ENCODE measurements at regions not wholly inside any gene's neighbourhood (a gene's known extent, or its start where the extent isn't known, plus 50 kb on each side); places are given as distances from the start of the nearest gene placed in this dataset.

GRCh38 chr2:14306268-14306861 lies 326.2 kb upstream of the LRATD1 start:
- no peak for DNase-seq

GRCh38 chr2:14313341-14313740 lies 319.2 kb upstream of the LRATD1 start:
- no peak for DNase-seq

GRCh38 chr2:14316594-14316993 lies 315.9 kb upstream of the LRATD1 start:
- no peak for DNase-seq

DNA sequence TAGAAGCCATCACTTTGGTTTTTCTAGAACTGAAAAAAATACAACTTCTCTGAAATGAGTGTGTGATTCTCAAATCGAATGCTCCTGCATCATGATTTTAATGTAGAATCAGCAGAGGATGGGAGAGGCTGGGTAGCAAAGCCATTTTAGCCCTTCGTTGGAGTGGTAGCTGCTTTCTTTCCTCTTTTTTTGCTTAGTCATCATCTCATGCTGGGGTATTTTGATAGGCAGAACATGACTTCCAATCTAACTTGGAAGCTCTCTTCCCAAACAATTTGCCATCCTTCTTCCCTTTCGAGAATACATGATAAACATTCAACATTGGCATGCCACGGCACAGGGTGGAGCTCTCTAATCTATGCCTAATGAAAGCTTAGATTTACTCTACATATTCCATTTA lies 311.2 kb upstream of the LRATD1 start:
- no peak for DNase-seq

DNA sequence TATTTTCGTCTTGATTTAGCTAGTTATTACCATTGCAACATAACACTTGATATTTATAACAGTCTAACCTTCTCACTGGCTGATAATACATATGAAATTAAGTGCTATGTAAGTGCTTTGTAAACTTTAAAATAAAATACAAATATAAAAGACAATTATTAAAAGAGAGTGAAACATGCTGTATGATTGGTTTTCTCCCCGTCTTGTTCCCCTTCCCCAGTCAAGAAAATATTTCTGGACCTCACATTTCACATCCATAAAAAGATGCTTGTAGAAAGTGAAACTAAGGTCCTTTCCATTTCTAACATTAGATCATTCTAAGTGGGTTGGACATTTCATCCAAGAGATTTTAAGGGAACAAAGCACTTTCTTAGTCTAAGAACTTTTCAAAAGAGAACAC lies 310.2 kb upstream of the LRATD1 start:
- DNase-seq = no peak

GRCh38 chr2:14324308-14324707 lies 308.2 kb upstream of the LRATD1 start:
- DNase-seq = no peak

- DNase-seq = no peak
Measured at GRCh38 chr2:14330884-14331283, 301.6 kb upstream of the LRATD1 start.

- no peak for DNase-seq
Measured at GRCh38 chr2:14336759-14337382, 295.6 kb upstream of the LRATD1 start.

- no peak for DNase-seq
Measured at GRCh38 chr2:14340703-14341102, 291.8 kb upstream of the LRATD1 start.

DNA sequence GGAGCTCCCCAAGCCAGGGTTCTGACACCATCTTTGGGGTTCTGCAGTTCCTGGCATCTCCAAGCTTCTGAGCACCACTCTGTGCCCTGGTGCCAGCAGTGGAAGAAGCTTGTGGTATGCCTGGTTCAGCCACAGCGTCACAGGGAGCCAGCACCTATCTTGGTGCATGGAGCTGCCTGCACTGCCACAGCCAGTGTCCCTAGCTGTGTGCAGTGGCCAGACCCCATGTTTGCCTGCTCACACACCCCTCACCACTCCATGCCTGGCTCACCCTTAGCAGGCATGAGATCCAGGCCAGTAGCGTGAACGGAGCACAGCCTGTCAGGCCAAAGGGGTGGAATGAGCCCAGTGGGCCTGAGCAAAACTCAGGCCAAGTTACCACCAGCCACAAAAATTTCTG lies 290.2 kb upstream of the LRATD1 start:
- DNase-seq = no peak

GRCh38 chr2:14344355-14344754 lies 288.2 kb upstream of the LRATD1 start:
- no peak for DNase-seq

DNA sequence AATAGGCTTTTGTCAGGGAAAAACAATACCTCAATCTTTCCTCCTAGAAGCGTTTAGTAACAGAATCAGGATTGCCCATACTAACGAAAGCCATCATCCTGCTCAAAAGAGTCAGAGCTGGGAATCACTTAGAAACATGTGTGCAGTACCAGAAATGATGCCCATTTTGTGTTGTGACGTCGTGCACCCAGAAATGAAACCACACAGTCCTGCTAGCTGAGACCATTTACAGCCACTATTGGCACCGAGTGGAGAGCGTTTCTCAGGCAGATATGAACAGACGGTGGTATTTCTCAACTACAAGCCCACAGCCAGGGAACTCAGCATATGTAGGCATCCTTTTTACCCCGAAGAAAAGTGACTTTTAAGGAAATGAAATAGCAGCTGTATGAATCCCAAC lies 284.3 kb upstream of the LRATD1 start:
- no peak for DNase-seq

DNA sequence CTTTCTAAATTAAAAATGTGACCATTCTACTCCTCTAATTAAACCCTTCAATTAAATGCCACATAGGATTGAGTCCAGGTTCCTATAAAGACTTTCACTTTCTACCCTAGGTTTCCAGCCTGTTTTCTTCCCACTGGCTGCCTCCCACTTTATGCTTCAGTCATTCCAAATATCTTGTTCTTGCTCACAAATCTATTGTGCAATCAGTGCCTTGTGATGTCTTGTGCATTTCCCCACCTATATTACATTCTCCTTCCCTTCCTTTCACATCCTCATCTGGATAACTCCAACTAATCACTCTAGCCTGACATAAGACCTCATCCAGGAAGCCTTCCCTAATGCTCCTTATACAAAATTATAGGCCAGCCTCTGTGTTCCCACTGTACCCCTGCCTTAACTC lies 281.7 kb upstream of the LRATD1 start:
- DNase-seq = no peak

DNA sequence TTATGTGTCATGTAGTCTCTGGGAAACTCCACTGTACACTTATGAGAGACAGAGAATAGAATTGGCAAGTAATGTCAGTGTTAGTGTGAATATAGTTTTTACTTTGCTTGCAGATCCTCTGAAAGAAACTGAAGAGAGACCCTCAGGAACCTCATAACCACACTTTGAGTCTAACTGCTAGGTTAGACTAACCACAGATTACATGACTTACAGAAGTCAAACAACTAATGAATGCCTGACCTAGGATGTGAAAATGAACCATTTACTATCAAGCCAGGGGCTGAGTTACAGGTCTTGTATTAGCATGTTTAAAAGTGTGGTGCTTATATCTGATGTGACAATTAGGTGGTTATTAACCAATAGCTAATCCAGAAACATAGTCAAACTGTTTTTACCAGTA lies 280.4 kb upstream of the LRATD1 start:
- DNase-seq = no peak

DNA sequence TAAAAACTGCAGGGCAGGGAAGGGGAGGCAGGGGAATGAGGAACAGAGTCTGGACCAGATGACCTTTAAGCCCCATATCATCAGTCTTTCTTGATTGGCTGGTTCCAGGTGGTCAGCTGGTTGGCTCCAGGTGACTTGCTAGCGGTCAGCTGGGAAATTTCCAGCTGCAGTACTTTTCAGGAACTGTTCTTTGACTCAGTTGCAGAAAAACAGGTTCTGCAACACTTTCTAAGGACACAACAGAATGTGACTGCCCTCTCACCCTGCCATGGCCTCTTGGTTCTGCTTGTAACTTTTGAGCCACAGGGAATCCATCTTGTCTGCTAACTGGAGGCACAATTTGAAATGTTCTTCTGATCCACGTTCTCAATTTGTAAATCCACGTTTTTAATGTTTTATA lies 278.3 kb upstream of the LRATD1 start:
- DNase-seq = no peak

DNA sequence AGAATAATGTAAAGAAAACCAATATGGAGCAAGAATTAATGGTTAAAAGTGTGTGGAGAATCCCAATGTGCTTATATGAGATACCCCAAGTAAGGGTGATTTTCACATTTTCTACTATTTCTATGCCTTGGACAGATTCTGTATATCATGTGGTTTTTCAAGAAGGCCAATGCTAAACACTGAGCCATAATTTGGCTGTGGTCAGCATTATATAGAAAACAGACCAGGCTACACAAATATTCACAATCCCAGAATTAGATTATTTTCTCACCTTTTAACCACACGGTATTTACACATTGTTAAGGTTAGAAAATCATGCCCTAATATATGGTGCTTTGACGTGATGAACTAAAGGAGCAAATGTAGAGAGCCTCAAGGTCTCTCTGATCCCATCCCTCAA lies 277.4 kb upstream of the LRATD1 start:
- no peak for DNase-seq

DNA sequence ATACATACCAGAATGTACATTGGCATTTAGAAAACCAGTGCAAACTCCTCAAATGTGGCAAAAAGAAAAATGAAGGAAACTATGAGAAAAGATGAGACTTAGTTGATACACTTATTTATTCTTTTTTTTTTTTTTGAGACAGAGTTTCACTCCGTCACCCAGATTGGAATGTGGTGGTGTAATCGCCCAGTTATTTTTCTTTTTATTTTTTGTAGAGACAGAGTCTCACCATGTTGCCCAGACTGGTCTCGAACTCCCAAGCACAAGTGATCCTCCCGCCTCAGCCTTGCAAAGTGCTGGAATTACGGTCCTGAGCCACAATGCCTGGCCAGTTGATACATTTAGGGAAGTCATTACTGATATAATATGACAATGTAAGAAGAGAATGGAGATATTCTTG lies 274.2 kb upstream of the LRATD1 start:
- DNase-seq = no peak

DNA sequence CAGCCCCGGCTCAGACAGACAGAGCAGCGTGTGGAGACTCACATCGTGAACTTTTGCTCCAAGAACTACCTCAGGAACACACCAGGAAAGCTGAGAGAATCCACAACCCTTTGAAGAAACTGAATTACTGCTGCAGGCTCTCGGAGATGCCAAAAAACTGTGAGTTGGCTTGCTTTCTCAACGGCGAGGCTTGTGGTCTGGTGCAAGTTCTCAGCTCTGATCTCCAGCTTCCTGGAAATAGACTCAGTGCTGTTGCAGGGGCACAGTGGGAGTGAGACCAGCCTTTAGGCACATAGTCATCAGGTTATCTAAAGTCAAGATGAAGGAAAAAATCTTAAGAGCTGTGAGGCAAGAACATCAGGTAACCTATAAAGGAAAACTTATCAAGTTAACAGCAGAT lies 273.7 kb upstream of the LRATD1 start:
- no peak for DNase-seq

DNA sequence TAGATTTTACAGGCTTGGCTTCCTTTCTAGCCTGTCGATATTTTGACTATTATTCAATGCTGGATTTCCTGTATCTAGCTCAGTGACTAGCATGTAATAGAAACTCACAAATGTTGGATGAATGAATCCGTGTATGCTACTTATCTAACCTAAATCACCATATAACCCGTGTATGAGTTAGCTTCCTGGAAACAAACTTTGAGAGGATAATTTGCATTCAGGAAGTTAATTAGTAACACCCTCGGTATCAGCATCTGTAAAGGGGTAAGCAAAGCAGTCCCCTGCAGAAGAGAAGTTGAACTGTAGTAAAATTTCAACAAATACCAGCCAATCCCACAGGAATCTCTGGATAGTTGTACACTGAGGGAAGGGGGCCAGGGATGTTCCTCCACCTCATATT lies 269.4 kb upstream of the LRATD1 start:
- no peak for DNase-seq

DNA sequence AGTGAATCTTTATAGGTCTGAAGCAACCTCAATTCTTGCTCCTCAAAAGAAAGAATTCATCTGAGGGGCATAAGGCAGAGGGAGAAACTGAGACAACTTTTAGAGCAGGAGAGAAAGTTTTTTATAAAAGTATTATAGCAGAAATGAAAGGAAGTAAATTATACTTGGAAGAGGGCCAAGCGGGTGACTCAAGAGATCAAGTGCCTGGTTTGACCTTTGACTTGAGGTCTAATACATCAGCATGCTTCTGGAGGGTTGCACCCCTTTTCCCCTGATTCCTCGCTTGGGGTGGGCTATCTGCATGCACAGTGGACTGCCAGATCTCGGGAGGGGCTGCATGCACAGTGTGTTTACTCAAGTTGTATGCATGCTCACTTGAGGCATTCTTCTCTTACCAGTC lies 268.5 kb upstream of the LRATD1 start:
- DNase-seq = no peak

- DNase-seq = peak; percentile 53
Measured at GRCh38 chr2:14364471-14364870, 268.0 kb upstream of the LRATD1 start.

GRCh38 chr2:14385043-14385442 lies 247.5 kb upstream of the LRATD1 start:
- no peak for DNase-seq

GRCh38 chr2:14387332-14387731 lies 245.2 kb upstream of the LRATD1 start:
- DNase-seq = no peak

- DNase-seq = no peak
Measured at GRCh38 chr2:14388724-14389123, 243.8 kb upstream of the LRATD1 start.

- no peak for DNase-seq
Measured at GRCh38 chr2:14396533-14397083, 235.9 kb upstream of the LRATD1 start.
